Uterus (tissue), 2 donors: ENCODE measurements at regions not wholly inside any gene's neighbourhood (a gene's known extent, or its start where the extent isn't known, plus 50 kb on each side); places are given as distances from the start of the nearest gene placed in this dataset.

Experiments used
- CTCF ChIP-seq, 4 experiments: fragments of 200-600 bp in 2 of 4; fragments of 450-650 bp in 2 of 4; sonication (generic) in 2 of 4; IDR thresholded peaks; one replicate each; pipeline ENCODE4 v1.5.1; 2016 to 2019; ENCODE audit warnings: antibody characterized with exemption in 4 of 4, mild to moderate bottlenecking in 2 of 4, moderate library complexity in 1 of 4
- POLR2A ChIP-seq, 2 donors: fragments of 450-650 bp; IDR thresholded peaks; one replicate each; pipeline ENCODE4 v1.6.1; 2016; ENCODE audit warnings: antibody characterized with exemption in 2 of 2, mild to moderate bottlenecking in 1 of 2, moderate library complexity in 1 of 2

GRCh38 chr15:39312984-39313383 is 267.9 kb upstream of the THBS1 start:
- TF ChIP-seq CTCF (IDR thresholded peaks at IDR 0.05) (no peak), POLR2A (IDR thresholded peaks at IDR 0.05) (no peak)
